Colonic mucosa (tissue), 4 donors: ENCODE measurements at regions not wholly inside any gene's neighbourhood (a gene's known extent, or its start where the extent isn't known, plus 50 kb on each side); places are given as distances from the start of the nearest gene placed in this dataset.
"Not testable (repeated sequence)": the region's sequence is repeated elsewhere in the genome, so short reads cannot be mapped to it uniquely, and the experiment has no call there.

Experiments used
- DNase-seq: peaks from one replicate; pipeline ENCODE4 v3.0.0-alpha.2; 2020
- H3K27ac ChIP-seq: fragments of 200-600 bp; one replicate; pipeline ENCODE4 v1.8.0; 2021
- H3K27me3 ChIP-seq: fragments of 200-600 bp; one replicate; pipeline ENCODE4 v1.8.0; 2021
- H3K36me3 ChIP-seq: fragments of 200-600 bp; one replicate; pipeline ENCODE4 v1.8.0; 2021
- H3K4me1 ChIP-seq: fragments of 200-600 bp; one replicate; pipeline ENCODE4 v1.8.0; 2021; ENCODE audit warnings: mild to moderate bottlenecking
- H3K4me3 ChIP-seq: fragments of 200-600 bp; one replicate; pipeline ENCODE4 v1.8.0; 2021
- H3K9ac ChIP-seq, 2 donors: one replicate each; pipeline ENCODE4 v1.7.0; 2013; ENCODE audit warnings: control low read depth in 2 of 2, low read depth in 2 of 2, low read length in 2 of 2
- H3K9me3 ChIP-seq: fragments of 200-600 bp; one replicate; pipeline ENCODE4 v1.8.0; 2021
- intact Hi-C: fragments of 100-400 bp; cut with DNase I; formaldehyde crosslinking; loops from one replicate; pipeline ENCODE4 v1.14.1; 2022
- TF ChIP-seq, protein P1 (sequence below): fragments of 200-600 bp; IDR thresholded peaks from one replicate; pipeline ENCODE4 v1.8.0; 2022; ENCODE audit warnings: antibody characterized with exemption, mild to moderate bottlenecking
- donor health status: healthy.
- donor health status: DM: no; HTN: no; CAD: no.
- donor health status: DM: no; HTN: no; CAD: no.

DNA sequence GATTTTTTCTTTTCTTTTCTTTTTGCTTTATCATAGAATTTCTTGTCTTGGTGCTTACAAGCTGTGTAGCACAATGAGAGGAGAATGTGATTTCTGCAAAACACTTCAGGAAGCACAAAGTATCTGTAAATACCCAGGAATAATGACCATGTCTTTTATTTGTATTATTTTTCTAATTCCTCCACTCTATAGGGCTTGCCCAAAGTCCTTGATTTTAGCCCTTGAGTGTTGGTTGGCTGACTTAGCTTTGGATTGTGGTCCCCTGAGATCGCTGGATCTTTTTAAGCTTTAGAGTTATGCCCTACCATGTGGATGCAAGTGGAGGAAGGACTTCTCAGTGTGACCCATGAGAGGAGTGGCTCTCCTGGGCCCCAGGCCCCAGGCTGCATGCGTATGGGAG lies 52.2 kb downstream of the HOXC4 start:
- intact Hi-C loops, DNase-seq, H3K4me3 ChIP-seq, H3K4me1 ChIP-seq, H3K36me3 ChIP-seq, H3K27ac ChIP-seq, H3K9me3 ChIP-seq, H3K9ac ChIP-seq: not testable (repeated sequence)
- peaks cover 26% of the 10 kb centered on the region for H3K27me3 ChIP-seq

DNA sequence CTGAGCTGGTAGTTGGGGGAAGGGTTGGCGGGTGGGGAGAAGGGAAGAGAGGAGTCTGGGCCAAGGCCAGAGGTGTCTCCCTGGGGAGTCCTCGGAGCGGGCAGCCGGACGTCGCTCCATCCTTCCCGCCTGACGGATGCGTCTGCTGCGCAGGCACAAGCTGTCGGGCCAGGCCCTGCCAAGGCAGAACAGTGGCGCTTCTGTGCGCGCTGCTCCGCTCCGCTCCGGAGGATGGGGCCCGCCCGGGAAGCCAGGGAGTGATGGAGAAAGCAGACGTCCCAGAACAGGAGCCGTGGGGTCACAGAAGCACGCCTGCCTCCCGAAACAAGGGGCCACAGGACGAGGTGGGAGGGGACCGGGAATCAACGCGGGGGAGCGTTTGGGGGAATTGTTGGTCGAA lies 52.6 kb downstream of the HOXC4 start:
- peaks cover 26% of the 10 kb centered on the region for H3K27me3 ChIP-seq
- H3K4me1 ChIP-seq, H3K9me3 ChIP-seq, H3K9ac ChIP-seq, intact Hi-C loops, H3K27ac ChIP-seq, H3K4me3 ChIP-seq, H3K36me3 ChIP-seq, DNase-seq: not testable (repeated sequence)

DNA sequence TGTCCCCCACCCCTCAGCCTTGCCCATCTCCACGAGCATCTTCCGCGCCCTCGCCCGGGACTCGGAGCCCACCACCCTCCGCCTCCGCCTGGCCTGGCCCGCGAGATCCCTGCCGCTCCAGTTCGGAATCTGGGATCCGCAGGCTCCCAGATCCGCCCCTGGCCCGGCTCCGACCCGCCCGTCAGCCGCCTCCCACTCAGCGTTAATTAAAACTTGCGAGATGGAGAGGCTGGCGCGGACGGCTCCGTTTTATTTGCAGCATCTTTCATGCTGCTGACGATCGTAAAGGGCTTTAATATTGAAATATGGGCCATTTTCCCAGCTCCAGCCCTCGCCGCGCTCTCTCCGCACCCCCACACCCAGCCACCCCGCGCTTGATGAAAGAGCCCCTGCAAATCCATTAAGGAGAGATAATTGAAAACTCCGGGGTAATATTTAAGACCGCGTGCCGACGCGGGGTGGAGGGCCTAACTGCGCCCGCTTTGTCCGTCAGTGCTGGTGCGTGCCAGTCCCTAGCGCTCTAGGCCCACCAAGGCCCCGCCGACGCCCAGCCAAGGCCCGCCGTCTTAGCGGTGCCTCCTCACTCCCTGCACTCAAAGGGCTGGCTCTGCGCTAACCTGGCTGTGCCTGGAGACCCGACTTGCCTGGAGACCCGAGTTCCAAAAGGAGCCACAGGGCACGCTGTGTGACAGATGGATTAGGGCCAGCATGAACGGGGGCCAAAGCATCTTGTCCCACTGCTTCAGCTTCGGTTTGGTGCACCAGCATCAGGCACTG lies 53.4 kb downstream of the HOXC4 start:
- DNase-seq, H3K4me1 ChIP-seq, H3K9ac ChIP-seq, intact Hi-C loops, H3K36me3 ChIP-seq, H3K9me3 ChIP-seq, H3K27ac ChIP-seq, H3K4me3 ChIP-seq: not testable (repeated sequence)
- peaks cover 26% of the 10 kb centered on the region for H3K27me3 ChIP-seq

DNA sequence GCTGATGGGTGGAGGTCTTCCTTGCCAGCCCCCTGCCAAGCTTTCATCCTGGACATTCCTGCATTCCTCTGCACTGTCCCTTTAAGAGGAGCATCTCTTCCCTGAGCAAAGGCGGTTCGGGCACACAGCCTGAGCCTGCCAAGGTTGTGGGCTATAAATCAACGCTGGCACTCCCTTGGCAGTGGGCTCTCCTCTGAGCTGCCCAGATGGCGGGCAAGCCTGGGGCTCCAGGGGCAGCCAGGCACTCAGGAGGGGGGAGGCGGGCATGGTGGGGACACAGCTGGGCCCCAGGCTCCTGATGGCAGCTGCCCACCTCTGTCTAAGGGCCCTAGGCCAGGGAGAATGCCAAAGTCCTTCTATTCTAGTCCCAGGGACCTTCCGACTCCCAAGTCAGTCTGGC lies 58.7 kb downstream of the HOXC4 start:
- intact Hi-C loops, H3K9me3 ChIP-seq, H3K27me3 ChIP-seq, H3K27ac ChIP-seq, H3K4me3 ChIP-seq, DNase-seq, H3K36me3 ChIP-seq, H3K9ac ChIP-seq, H3K4me1 ChIP-seq: not testable (repeated sequence)

DNA sequence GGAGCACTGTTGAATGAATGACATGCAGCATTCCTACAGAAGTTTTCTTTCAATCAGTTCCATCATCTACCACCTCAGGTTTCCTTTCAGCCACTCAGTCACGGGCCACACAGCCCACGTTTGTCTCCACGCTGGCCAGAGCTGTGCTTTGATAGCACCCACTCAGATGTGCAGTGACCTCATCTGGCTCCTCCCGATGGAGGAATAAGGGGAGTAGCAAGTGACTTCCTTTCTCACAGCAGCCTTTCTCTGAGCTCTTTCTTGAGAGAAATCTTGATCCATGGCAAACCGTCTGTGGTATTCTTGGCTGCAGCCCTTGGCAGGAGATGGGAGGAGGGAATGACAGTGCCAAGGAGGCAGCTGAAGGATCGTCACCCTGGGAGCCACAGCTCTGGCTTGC lies 62.4 kb downstream of the HOXC4 start:
- intact Hi-C loops, H3K4me3 ChIP-seq, H3K9ac ChIP-seq, DNase-seq, H3K27me3 ChIP-seq, H3K4me1 ChIP-seq, H3K9me3 ChIP-seq, H3K27ac ChIP-seq, H3K36me3 ChIP-seq: not testable (repeated sequence)

DNA sequence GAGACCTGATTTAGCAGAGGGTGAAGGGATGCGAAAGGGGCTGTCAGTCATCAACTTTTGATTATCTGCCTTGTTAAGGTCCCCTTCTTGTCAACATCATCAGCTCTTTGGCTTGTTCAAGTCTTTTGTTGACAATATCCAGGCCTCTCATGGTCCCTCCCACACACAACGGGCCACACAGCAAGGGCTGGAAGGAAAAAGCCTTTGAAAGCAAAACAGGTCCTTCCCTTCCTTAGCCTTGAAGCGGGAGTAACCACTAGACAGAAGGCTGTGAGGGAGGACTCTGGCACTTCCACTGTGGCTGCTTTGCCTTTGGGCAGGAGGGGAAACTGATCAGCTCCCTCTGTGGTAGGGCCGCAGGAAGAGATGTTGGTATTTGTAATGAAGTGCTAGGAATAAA lies 63.8 kb downstream of the HOXC4 start:
- H3K27ac ChIP-seq, H3K36me3 ChIP-seq, H3K9me3 ChIP-seq, H3K27me3 ChIP-seq, H3K4me1 ChIP-seq, H3K4me3 ChIP-seq, DNase-seq, intact Hi-C loops, H3K9ac ChIP-seq: not testable (repeated sequence)

DNA sequence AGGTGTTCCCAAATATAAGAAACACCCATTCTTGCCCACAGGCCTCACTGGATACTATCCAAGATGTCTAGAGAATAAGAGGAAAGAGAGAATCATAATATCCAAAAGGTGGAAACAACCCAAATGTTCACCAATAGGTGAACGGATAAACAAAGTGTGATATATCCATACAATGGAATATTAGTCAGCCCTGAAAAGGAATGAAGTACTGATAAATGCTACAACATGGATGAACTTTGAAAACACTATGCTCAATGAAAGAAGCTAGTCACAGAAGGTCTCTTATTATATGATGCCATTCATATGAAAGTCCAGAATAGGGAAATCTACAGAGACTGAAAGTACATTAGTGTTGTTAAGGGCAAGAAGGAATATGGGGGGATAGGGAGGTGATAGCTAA lies 65.4 kb downstream of the HOXC4 start:
- H3K9ac ChIP-seq, DNase-seq, H3K27ac ChIP-seq, intact Hi-C loops, H3K4me1 ChIP-seq, H3K4me3 ChIP-seq, H3K9me3 ChIP-seq, H3K36me3 ChIP-seq, H3K27me3 ChIP-seq: not testable (repeated sequence)

DNA sequence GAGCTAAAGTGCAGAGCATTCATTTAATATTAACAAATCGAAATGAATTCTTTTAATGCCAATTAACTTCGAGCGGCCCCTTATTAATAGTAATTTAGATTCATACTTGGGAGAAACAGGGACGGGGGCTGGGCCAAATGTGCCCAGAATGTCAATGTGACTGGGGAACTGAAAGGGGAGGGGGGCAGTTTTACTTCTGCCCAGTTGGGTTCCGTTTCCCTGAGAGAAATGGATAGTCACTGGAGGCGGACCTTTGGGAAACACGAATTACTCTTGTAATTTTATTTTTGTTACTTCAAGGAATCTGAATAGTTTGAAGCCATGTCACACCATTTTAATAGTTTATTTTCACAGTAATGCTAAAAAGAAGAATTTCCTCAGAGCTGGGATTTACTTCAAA lies 64.8 kb downstream of the SMUG1 start:
- H3K4me1 ChIP-seq, H3K9ac ChIP-seq, intact Hi-C loops, H3K27ac ChIP-seq, H3K36me3 ChIP-seq, H3K4me3 ChIP-seq, DNase-seq, H3K9me3 ChIP-seq: not testable (repeated sequence)
- peaks cover 22% of the 10 kb centered on the region for H3K27me3 ChIP-seq

DNA sequence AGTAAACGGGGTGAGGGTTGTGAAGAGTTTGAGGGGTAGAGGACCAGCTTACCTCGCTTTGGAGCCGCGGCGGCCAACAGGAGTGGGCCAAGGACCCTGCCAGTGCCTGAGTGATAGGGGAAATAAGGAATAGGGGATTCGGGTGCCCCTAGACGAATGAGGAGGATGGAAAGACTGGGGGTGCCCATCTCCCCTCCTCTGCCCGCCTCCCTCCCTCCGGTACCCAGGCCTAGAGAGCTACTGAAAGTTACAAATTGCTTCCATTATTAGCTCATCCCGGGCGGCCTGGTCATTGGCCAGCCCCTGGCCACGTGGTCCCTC lies 63.1 kb downstream of the SMUG1 start:
- DNase-seq, H3K9ac ChIP-seq, intact Hi-C loops: not testable (repeated sequence)

DNA sequence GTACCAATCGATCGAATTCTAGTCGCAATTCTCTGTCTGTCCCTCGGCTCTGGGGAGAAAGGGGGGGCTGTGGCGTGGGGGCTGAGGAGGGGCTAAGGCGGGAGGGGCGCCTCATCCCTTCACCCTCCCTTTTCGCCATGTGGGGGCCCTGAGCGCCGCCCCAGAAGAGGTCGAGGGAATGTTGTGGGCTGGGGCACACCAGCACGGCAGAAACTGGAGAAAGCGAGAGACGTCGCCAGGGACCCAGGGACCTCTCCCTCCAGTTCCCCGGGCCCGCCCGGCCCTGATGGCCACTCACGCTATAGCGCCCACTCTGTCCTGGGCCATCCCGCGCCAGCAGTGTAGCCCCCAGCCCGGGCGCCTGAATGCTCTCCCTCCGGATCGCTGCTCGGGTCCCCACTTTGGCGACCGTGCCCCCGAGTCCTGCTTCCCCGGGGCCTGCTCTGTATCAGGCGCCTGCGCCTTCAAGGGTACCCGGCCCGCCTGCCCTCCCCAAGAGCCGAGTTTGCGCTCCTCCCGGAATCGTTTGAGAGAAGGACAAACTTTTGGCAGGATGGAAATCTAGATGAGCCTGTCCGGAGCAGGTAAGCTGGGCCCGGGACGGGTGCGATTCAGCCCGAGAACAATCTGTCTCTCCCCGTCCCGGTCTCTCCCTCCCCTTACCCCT lies 62.6 kb downstream of the SMUG1 start:
- H3K9ac ChIP-seq: peak overlapping the region; percentile 7 to 76
- no peaks in the 10 kb centered on the region for H3K9me3 ChIP-seq
- intact Hi-C loops: no loop called here
- TF ChIP-seq, protein P1, sequence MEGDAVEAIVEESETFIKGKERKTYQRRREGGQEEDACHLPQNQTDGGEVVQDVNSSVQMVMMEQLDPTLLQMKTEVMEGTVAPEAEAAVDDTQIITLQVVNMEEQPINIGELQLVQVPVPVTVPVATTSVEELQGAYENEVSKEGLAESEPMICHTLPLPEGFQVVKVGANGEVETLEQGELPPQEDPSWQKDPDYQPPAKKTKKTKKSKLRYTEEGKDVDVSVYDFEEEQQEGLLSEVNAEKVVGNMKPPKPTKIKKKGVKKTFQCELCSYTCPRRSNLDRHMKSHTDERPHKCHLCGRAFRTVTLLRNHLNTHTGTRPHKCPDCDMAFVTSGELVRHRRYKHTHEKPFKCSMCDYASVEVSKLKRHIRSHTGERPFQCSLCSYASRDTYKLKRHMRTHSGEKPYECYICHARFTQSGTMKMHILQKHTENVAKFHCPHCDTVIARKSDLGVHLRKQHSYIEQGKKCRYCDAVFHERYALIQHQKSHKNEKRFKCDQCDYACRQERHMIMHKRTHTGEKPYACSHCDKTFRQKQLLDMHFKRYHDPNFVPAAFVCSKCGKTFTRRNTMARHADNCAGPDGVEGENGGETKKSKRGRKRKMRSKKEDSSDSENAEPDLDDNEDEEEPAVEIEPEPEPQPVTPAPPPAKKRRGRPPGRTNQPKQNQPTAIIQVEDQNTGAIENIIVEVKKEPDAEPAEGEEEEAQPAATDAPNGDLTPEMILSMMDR: no peak
- H3K36me3 ChIP-seq: no peaks in the 10 kb centered on the region
- no peak for DNase-seq
- H3K4me3 ChIP-seq: peak overlapping the region; percentile 29
- H3K4me1 ChIP-seq: no peaks in the 10 kb centered on the region
- H3K27ac ChIP-seq: peak overlapping the region; percentile 44
- peaks cover 22% of the 10 kb centered on the region for H3K27me3 ChIP-seq

More for the DNA sequence above, 63.1 kb downstream of the SMUG1 start:
- H3K27ac ChIP-seq, H3K36me3 ChIP-seq, H3K9me3 ChIP-seq, H3K4me1 ChIP-seq: not testable (repeated sequence)
- H3K27me3 ChIP-seq: peaks cover 22% of the 10 kb centered on the region
- H3K4me3 ChIP-seq: peak overlapping the region; percentile 29
